ENCODE measurements at regions not wholly inside any gene's neighbourhood (a gene's known extent, or its start where the extent isn't known, plus 50 kb on each side); places are given as distances from the start of the nearest gene placed in this dataset.

GRCh38 chr11:30165652-30166051 is 65.2 kb upstream of the FSHB start:
- Histone ChIP-seq H3K4me1 (peaks cover 1% of the 10 kb centered on the region), H3K4me3 (ENCODE audit: low read depth, low read length) (no peak overlapping the region), H3K36me3 (ENCODE audit: control insufficient read depth, insufficient read depth, low read length) (no peaks in the 10 kb centered on the region), H3K9me3 (no peaks in the 10 kb centered on the region), H3K27me3 (replicated peaks; ENCODE audit: control insufficient read depth, insufficient read depth, low read length) (no peaks in the 10 kb centered on the region)
- POLR2A ChIA-PET, result no interaction called here
- peaks cover 17% of the 10 kb centered on the region for H3K9me3 Mint-ChIP-seq (ENCODE audit: unreplicated experiment)
- H3K4me3 Mint-ChIP-seq (ENCODE audit: unreplicated experiment), result no peak overlapping the region
- no peaks in the 10 kb centered on the region for H3K4me1 Mint-ChIP-seq (ENCODE audit: low read depth, unreplicated experiment)
- intact Hi-C loops (cut with micrococcal nuclease; ENCODE audit: unreplicated experiment), result no loop called here
- no peaks in the 10 kb centered on the region for H3K27me3 Mint-ChIP-seq (ENCODE audit: insufficient read depth, unreplicated experiment)
- no peak for TF ChIP-seq CTCF (IDR thresholded peaks at IDR 0.05; ENCODE audit: insufficient read depth in 1 of 2, low read depth in 1 of 2, low read length in 1 of 2, severe bottlenecking in 1 of 2, unreplicated experiment in 1 of 2)
- no TSS peak for BruUV-seq (replicated peaks)
- CTCF ChIA-PET, result interaction anchor here (0.9 kb wide), 1 partner anchor 38 kb away, joined by 3 read pairs; no protein-coding TSS in a partner anchor
- H3K27ac Mint-ChIP-seq (ENCODE audit: unreplicated experiment), result no peak overlapping the region
- DNase-seq, result no peak
- no peaks in the 10 kb centered on the region for H3K36me3 Mint-ChIP-seq (ENCODE audit: insufficient read depth, unreplicated experiment)

GRCh38 chr11:30171661-30172060 is 59.2 kb upstream of the FSHB start:
- Mint-ChIP-seq H3K9me3 (ENCODE audit: unreplicated experiment) (peaks cover 43% of the 10 kb centered on the region), H3K4me1 (ENCODE audit: low read depth, unreplicated experiment) (no peaks in the 10 kb centered on the region), H3K27me3 (ENCODE audit: insufficient read depth, unreplicated experiment) (no peaks in the 10 kb centered on the region), H3K27ac (ENCODE audit: unreplicated experiment) (no peak overlapping the region), H3K4me3 (ENCODE audit: unreplicated experiment) (no peak overlapping the region), H3K36me3 (ENCODE audit: insufficient read depth, unreplicated experiment) (no peaks in the 10 kb centered on the region)
- no TSS peak for BruUV-seq (replicated peaks)
- peak in 1 of 2 experiments; percentile 2 for TF ChIP-seq CTCF (IDR thresholded peaks at IDR 0.05; ENCODE audit: insufficient read depth in 1 of 2, low read depth in 1 of 2, low read length in 1 of 2, severe bottlenecking in 1 of 2, unreplicated experiment in 1 of 2)
- Histone ChIP-seq H3K9me3 (peaks cover 11% of the 10 kb centered on the region; the same call in 1 of the 2 replicates), H3K4me1 (peaks cover 22% of the 10 kb centered on the region), H3K4me3 (ENCODE audit: low read depth, low read length) (no peak overlapping the region), H3K27me3 (replicated peaks; ENCODE audit: control insufficient read depth, insufficient read depth, low read length) (no peaks in the 10 kb centered on the region), H3K36me3 (ENCODE audit: control insufficient read depth, insufficient read depth, low read length) (no peaks in the 10 kb centered on the region)
- POLR2A ChIA-PET, result interaction anchor here (0.5 kb wide), 1 partner anchor 152 kb away, joined by 3 read pairs; the partner anchor contains the start of gene ARL14EP
- intact Hi-C loops (cut with micrococcal nuclease; ENCODE audit: unreplicated experiment), result loop anchor here (1.0 kb wide), 1 partner anchor 13 kb away; no protein-coding TSS in a partner anchor
- peak; percentile 46 to 59 for DNase-seq
- CTCF ChIA-PET, result no interaction called here

GRCh38 chr11:30172158-30172557 is 58.7 kb upstream of the FSHB start:
- H3K4me3 ChIP-seq (ENCODE audit: low read depth, low read length), result no peak overlapping the region
- H3K9me3 Mint-ChIP-seq (ENCODE audit: unreplicated experiment), result peaks cover 45% of the 10 kb centered on the region
- no peak overlapping the region for H3K27ac Mint-ChIP-seq (ENCODE audit: unreplicated experiment)
- peaks cover 15% of the 10 kb centered on the region for H3K9me3 ChIP-seq
- H3K36me3 ChIP-seq (ENCODE audit: control insufficient read depth, insufficient read depth, low read length), result no peaks in the 10 kb centered on the region
- H3K27me3 Mint-ChIP-seq (ENCODE audit: insufficient read depth, unreplicated experiment), result no peaks in the 10 kb centered on the region
- H3K27me3 ChIP-seq (replicated peaks; ENCODE audit: control insufficient read depth, insufficient read depth, low read length), result no peaks in the 10 kb centered on the region
- H3K36me3 Mint-ChIP-seq (ENCODE audit: insufficient read depth, unreplicated experiment), result no peaks in the 10 kb centered on the region
- intact Hi-C loops (cut with micrococcal nuclease; ENCODE audit: unreplicated experiment), result loop anchor here (1.0 kb wide), 1 partner anchor 12 kb away; no protein-coding TSS in a partner anchor
- ChIA-PET POLR2A (interaction anchor here (0.5 kb wide), 1 partner anchor 151 kb away, joined by 3 read pairs; the partner anchor contains the start of gene ARL14EP), CTCF (no interaction called here)
- DNase-seq, result no peak
- peaks cover 22% of the 10 kb centered on the region for H3K4me1 ChIP-seq
- H3K4me3 Mint-ChIP-seq (ENCODE audit: unreplicated experiment), result no peak overlapping the region
- no peaks in the 10 kb centered on the region for H3K4me1 Mint-ChIP-seq (ENCODE audit: low read depth, unreplicated experiment)
- no TSS peak for BruUV-seq (replicated peaks)
- no peak for TF ChIP-seq CTCF (IDR thresholded peaks at IDR 0.05; ENCODE audit: insufficient read depth in 1 of 2, low read depth in 1 of 2, low read length in 1 of 2, severe bottlenecking in 1 of 2, unreplicated experiment in 1 of 2)
